Neuronal stem cell (in vitro differentiated cells): ENCODE measurements at regions not wholly inside any gene's neighbourhood (a gene's known extent, or its start where the extent isn't known, plus 50 kb on each side); places are given as distances from the start of the nearest gene placed in this dataset.

Experiments used
- DNase-seq: peaks from one replicate; pipeline ENCODE4 v3.0.0-alpha.2; 2013; ENCODE audit warnings: low spot score
- H2AFZ ChIP-seq: one replicate; pipeline ENCODE4 v1.6.1; 2013; ENCODE audit warnings: mild to moderate bottlenecking, low read length, inconsistent platforms
- H2AK5ac ChIP-seq: 2 replicates; pipeline ENCODE4 v1.6.1; 2013; ENCODE audit warnings: low read depth, mild to moderate bottlenecking, inconsistent platforms, low read length, moderate library complexity, mixed read lengths
- H2BK120ac ChIP-seq: 2 replicates; pipeline ENCODE4 v1.6.1; 2013; ENCODE audit warnings: low read depth, mild to moderate bottlenecking, inconsistent platforms, low read length, moderate library complexity, mixed read lengths
- H2BK12ac ChIP-seq: one replicate; pipeline ENCODE4 v1.6.1; 2013; ENCODE audit warnings: low read length, inconsistent platforms
- H2BK15ac ChIP-seq: 2 replicates; pipeline ENCODE4 v1.6.1; 2013; ENCODE audit warnings: mild to moderate bottlenecking, low read length, inconsistent platforms, mixed read lengths
- H2BK5ac ChIP-seq: one replicate; pipeline ENCODE4 v1.6.1; 2013; ENCODE audit warnings: inconsistent platforms, mild to moderate bottlenecking, low read length, moderate library complexity
- H3K14ac ChIP-seq: one replicate; pipeline ENCODE4 v1.6.1; 2013; ENCODE audit warnings: low read length, inconsistent platforms
- H3K18ac ChIP-seq: 2 replicates; pipeline ENCODE4 v1.6.1; 2013; ENCODE audit warnings: low read length, inconsistent platforms
- H3K23ac ChIP-seq: 2 replicates; pipeline ENCODE4 v1.6.1; 2013; ENCODE audit warnings: low read depth, mild to moderate bottlenecking, mixed read lengths, low read length, inconsistent platforms; ENCODE audit not compliant: poor library complexity
- H3K27ac ChIP-seq: replicated peaks from 3 replicates; pipeline ENCODE4 v1.5.1; 2013; ENCODE audit warnings: low read length, inconsistent platforms
- H3K27me3 ChIP-seq, 3 experiments: 2 replicates each; pipeline ENCODE4 v1.6.1; 2013; ENCODE audit warnings: low read length in 3 of 3, mild to moderate bottlenecking in 2 of 3, inconsistent platforms in 1 of 3, low read depth in 1 of 3, mixed read lengths in 1 of 3, moderate library complexity in 1 of 3; ENCODE audit not compliant: control insufficient read depth in 3 of 3, insufficient read depth in 3 of 3
- H3K36me3 ChIP-seq, 2 donors: replicated peaks in 1 of 2; 2 replicates each; pipeline ENCODE4 v1.6.1; 2013; ENCODE audit warnings: low read length in 2 of 2; ENCODE audit not compliant: control insufficient read depth in 2 of 2, insufficient read depth in 2 of 2
- H3K4ac ChIP-seq: 2 replicates; pipeline ENCODE4 v1.6.1; 2013; ENCODE audit warnings: inconsistent platforms, mild to moderate bottlenecking, low read length, moderate library complexity
- H3K4me1 ChIP-seq, 2 donors: 1 replicate in 1 of 2; 2 replicates in 1 of 2; pipeline ENCODE4 v1.6.1; 2013; ENCODE audit warnings: low read length in 2 of 2, low read depth in 1 of 2; ENCODE audit not compliant: control insufficient read depth in 2 of 2, insufficient read depth in 1 of 2
- H3K4me2 ChIP-seq: one replicate; pipeline ENCODE4 v1.6.1; 2013; ENCODE audit warnings: mild to moderate bottlenecking, low read length, inconsistent platforms; ENCODE audit not compliant: insufficient read depth, poor library complexity, severe bottlenecking
- H3K4me3 ChIP-seq, 2 donors: 2 replicates each; pipeline ENCODE4 v1.5.1; 2013; ENCODE audit warnings: low read length in 2 of 2, mild to moderate bottlenecking in 2 of 2, inconsistent platforms in 1 of 2, moderate library complexity in 1 of 2
- H3K79me1 ChIP-seq: one replicate; pipeline ENCODE4 v1.6.1; 2013; ENCODE audit warnings: low read depth, mild to moderate bottlenecking, inconsistent platforms, low read length, moderate library complexity
- H3K9ac ChIP-seq: one replicate; pipeline ENCODE4 v1.6.1; 2013; ENCODE audit warnings: mild to moderate bottlenecking, low read depth, low read length, inconsistent platforms; ENCODE audit not compliant: poor library complexity
- H3K9me3 ChIP-seq, 2 donors: replicated peaks in 1 of 2; 2 replicates each; pipeline versions ENCODE3 to v1.6.1; 2013; ENCODE audit warnings: low read length in 2 of 2, mild to moderate bottlenecking in 2 of 2, inconsistent platforms in 1 of 2, low read depth in 1 of 2, mixed read lengths in 1 of 2, moderate library complexity in 1 of 2; ENCODE audit not compliant: control insufficient read depth in 2 of 2, insufficient read depth in 1 of 2
- H4K8ac ChIP-seq: one replicate; pipeline ENCODE4 v1.6.1; 2013; ENCODE audit warnings: low read depth, mild to moderate bottlenecking, inconsistent platforms, low read length, moderate library complexity
- H4K91ac ChIP-seq: one replicate; pipeline ENCODE4 v1.6.1; 2013; ENCODE audit warnings: low read length, low read depth, mild to moderate bottlenecking, inconsistent platforms; ENCODE audit not compliant: poor library complexity
- WGBS, 2 donors: extraction: QIAGEN DNeasy Blood & Tissue Kit; methylation state at CpG; one replicate each; pipeline ENCODE4 v1.1.7; 2013; ENCODE audit warnings: missing lambda C conversion rate in 2 of 2, mixed read lengths in 1 of 2; ENCODE audit not compliant: insufficient read length in 2 of 2, insufficient replicate concordance in 1 of 2; ENCODE audit errors: extremely low coverage in 2 of 2; 5-methylcytosine and 5-hydroxymethylcytosine counted together

DNA sequence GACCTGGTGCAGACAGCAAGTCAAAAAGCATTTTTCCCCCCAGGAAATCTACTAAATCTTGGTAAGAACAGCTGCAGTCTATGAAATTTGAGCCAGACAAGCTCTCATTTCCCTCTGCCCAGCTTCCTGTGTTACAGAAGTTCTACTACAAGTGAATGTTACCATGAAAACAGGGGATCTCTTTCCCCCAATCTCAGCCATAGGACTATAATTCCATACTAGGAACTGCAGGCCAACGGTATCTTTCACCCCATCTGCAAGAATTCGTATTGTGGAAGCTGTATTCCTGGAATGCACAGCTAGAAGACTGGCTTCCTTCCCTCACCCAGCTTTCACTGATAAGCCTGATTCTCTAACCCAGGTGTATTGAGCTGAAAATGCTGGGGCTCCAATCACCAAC is 1655.4 kb downstream of the BRINP3 start:
- H3K36me3 ChIP-seq: no peaks in the 10 kb centered on the region
- no peak overlapping the region for H2BK15ac ChIP-seq
- no peaks in the 10 kb centered on the region for H3K79me1 ChIP-seq
- no peak for DNase-seq
- H3K9ac ChIP-seq: no peak overlapping the region
- H4K8ac ChIP-seq: no peak overlapping the region
- H2BK12ac ChIP-seq: no peak overlapping the region
- H3K4ac ChIP-seq: no peak overlapping the region
- no peak overlapping the region for H3K4me3 ChIP-seq
- no peaks in the 10 kb centered on the region for H3K9me3 ChIP-seq
- no CpG with 5 or more reads among the region's 2 CpGs for WGBS, 2 donors
- H3K14ac ChIP-seq: no peak overlapping the region
- no peaks in the 10 kb centered on the region for H3K27me3 ChIP-seq
- H3K18ac ChIP-seq: no peak overlapping the region
- no peak overlapping the region for H3K27ac ChIP-seq
- H2AK5ac ChIP-seq: no peak overlapping the region
- H3K4me2 ChIP-seq: no peak overlapping the region
- no peak overlapping the region for H3K23ac ChIP-seq
- no peak overlapping the region for H2BK5ac ChIP-seq
- H4K91ac ChIP-seq: no peak overlapping the region
- peak overlapping the region; percentile 59 for H2AFZ ChIP-seq
- no peaks in the 10 kb centered on the region for H3K4me1 ChIP-seq
- no peak overlapping the region for H2BK120ac ChIP-seq

DNA sequence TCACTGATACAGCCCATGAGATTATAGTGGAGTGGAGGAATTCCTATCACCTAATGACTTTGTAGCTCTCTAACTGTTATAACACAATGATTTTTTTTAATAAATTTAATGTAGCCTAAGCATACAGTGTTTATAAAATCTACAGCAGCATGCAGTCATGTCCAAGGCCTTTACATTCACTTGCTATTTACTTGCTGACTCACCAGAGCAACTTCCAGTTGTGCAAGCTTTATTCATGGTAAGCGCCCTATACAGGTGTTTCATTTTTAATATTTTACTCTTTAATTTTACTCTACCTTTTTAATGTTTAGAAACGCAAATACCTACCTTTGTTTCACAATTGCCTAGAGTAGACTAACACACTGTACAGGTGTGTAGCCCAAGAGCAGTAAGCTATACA is 1652.2 kb downstream of the BRINP3 start:
- Histone ChIP-seq H3K23ac (no peak overlapping the region), H2BK5ac (no peak overlapping the region), H3K9me3 (no peaks in the 10 kb centered on the region), H3K18ac (no peak overlapping the region), H2BK120ac (no peak overlapping the region), H3K4me3 (no peak overlapping the region), H3K14ac (no peak overlapping the region), H3K4me2 (no peak overlapping the region), H2BK12ac (no peak overlapping the region), H3K4me1 (no peaks in the 10 kb centered on the region), H3K4ac (no peak overlapping the region), H2AFZ (no peak overlapping the region), H3K27ac (no peak overlapping the region), H3K9ac (no peak overlapping the region), H3K36me3 (no peaks in the 10 kb centered on the region), H2AK5ac (no peak overlapping the region), H3K27me3 (no peaks in the 10 kb centered on the region), H4K8ac (no peak overlapping the region), H4K91ac (no peak overlapping the region), H2BK15ac (no peak overlapping the region), H3K79me1 (no peaks in the 10 kb centered on the region)
- WGBS, 2 donors: no CpG with 5 or more reads among the region's 2 CpGs
- DNase-seq: no peak

DNA sequence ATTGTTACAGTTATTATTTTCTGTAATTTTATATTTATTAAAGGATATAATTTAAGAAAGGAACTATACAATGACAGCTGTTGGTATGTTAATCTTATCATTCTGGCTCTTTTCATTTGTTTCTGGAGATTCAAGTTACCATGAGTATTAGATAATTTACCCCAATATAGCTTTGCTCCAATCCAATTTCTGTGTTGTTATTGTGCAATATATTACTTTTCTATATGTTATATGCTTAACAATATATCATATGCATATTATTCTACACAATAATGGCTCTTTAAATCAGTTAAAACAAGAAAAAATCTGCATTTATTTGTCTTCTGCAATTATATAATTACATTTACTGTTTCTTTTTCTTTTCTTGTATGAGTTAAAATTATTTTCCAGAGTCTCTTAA is 1650.9 kb downstream of the BRINP3 start:
- DNase-seq: no peak
- Histone ChIP-seq H3K4me2 (no peak overlapping the region), H2BK15ac (no peak overlapping the region), H3K18ac (no peak overlapping the region), H4K8ac (no peak overlapping the region), H2BK12ac (no peak overlapping the region), H3K4me3 (no peak overlapping the region), H3K27me3 (no peaks in the 10 kb centered on the region), H3K9ac (no peak overlapping the region), H3K79me1 (no peaks in the 10 kb centered on the region), H3K36me3 (no peaks in the 10 kb centered on the region), H3K27ac (no peak overlapping the region), H4K91ac (no peak overlapping the region), H3K9me3 (no peaks in the 10 kb centered on the region), H2AK5ac (no peak overlapping the region), H3K4ac (no peak overlapping the region), H2BK120ac (no peak overlapping the region), H3K23ac (no peak overlapping the region), H2AFZ (no peak overlapping the region), H3K14ac (no peak overlapping the region), H2BK5ac (no peak overlapping the region), H3K4me1 (no peaks in the 10 kb centered on the region)

DNA sequence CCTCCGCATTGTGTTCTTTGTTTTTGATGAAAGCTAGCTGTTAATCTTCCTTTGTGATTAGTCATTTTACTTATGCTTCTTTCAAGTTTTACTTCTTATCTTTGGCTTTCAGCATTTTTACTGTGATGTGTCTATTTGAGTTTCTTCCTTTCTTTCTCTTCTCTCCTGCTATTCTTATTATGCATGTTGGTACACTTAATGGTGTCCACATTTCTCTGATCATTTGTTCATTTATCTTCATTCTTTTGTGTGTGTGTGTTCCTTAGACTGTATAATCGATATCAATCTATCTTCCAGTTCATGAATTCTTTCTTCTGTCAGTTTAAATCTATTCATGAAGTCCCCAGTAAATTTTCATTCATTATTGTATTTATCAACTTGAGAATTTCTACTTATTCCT is 1650.3 kb downstream of the BRINP3 start:
- Histone ChIP-seq H3K4ac (no peak overlapping the region), H3K18ac (no peak overlapping the region), H3K14ac (no peak overlapping the region), H2BK15ac (no peak overlapping the region), H4K91ac (no peak overlapping the region), H3K23ac (no peak overlapping the region), H3K9me3 (no peaks in the 10 kb centered on the region), H2AK5ac (no peak overlapping the region), H3K9ac (no peak overlapping the region), H2AFZ (no peak overlapping the region), H3K27ac (no peak overlapping the region), H4K8ac (no peak overlapping the region), H3K4me3 (no peak overlapping the region), H3K4me2 (no peak overlapping the region), H2BK12ac (no peak overlapping the region), H2BK120ac (no peak overlapping the region), H3K4me1 (no peaks in the 10 kb centered on the region), H3K36me3 (no peaks in the 10 kb centered on the region), H3K79me1 (no peaks in the 10 kb centered on the region), H2BK5ac (no peak overlapping the region), H3K27me3 (no peaks in the 10 kb centered on the region)
- DNase-seq: no peak
- WGBS, 2 donors: no CpG with 5 or more reads among the region's 2 CpGs
